Renal cortex interstitium (tissue), 11 donors: ENCODE measurements at regions not wholly inside any gene's neighbourhood (a gene's known extent, or its start where the extent isn't known, plus 50 kb on each side); places are given as distances from the start of the nearest gene placed in this dataset.
A peak's percentile ranks its signal among the peaks of the same experiment; 100 is the strongest.

ENCODE experiments used
- DNase-seq, 11 donors: peaks; one replicate each; pipeline ENCODE4 v3.0.0-alpha.2; 2013; ENCODE audit warnings: low read depth in 9 of 11, low spot score in 4 of 11; ENCODE audit errors: extremely low read depth in 1 of 11

DNA sequence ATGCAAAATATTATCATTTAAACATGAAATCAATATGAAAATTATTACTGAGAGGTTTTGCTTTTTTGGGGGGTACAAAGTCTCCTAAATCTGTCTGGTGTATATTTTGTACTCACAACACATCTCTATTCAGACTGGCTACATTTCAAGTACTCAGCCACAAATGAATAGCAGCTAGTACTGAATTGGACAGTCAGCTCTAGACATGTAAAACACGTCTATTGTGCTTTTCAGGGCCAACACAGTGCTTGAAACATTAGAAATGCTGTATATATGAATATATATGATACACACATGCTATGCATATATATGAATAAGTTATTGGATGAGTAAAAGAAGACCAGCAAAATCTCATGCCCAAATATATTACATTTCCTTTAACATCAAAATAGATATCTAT lies 103.8 kb upstream of the CFAP20DC start:
- DNase-seq = no peak

DNA sequence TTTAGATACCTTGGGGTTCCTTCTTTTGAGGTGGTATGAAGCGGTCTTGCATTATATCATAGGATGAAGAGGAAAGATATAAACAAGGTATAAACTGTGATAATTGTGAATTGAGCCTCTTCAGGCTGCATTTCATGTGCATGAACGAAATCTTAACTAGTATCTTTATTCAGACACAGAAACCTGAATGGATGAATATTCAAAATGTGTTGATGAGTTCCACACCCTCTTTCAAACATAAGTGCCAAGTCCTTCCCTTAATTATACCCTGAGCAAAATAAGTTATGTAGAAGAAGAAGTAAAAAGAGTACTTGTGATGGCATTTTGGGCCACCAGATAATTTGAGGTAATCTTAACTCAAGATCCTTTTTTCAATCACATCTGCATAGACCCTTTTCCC lies 103.1 kb upstream of the CFAP20DC start:
- no peak for DNase-seq

DNA sequence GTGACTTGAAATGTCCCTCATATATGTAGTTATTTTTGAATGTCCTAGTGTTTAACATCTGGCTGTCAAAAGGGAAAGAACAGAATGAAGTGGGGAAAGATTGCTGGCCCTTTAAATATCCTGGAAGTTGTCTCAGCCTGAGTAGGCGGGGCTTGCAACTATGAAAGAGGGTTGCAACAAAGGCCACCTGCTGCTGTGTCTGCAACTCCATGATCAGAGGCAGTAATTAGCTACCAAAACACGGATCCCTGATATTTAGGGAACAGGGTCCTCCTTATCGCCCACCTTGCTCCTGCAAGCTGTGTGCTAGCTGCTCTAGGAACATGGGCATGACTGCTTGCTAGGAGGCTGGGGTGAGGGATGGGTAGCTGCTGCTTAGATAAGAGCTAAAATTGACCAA lies 100.2 kb upstream of the CFAP20DC start:
- no peak for DNase-seq

DNA sequence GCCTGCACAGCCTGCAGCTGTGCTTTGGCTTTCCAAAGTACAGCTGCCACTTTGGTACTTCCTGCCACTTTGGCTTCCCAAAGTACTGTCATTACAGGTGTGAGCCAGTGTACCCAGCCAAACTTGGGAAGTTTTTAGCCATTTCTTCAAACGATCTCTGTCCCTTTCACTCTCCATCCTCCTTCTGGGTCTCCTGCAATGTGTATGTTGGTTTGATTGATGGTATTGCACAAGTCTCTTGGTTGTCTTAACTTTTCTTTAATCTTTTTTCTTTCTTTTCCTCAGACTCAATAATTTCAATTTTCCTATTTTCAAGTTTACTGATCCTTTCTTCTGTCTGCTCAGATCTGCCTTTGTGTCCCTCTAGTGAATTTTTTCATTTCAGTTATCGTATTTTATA lies 99.3 kb upstream of the CFAP20DC start:
- DNase-seq = no peak

DNA sequence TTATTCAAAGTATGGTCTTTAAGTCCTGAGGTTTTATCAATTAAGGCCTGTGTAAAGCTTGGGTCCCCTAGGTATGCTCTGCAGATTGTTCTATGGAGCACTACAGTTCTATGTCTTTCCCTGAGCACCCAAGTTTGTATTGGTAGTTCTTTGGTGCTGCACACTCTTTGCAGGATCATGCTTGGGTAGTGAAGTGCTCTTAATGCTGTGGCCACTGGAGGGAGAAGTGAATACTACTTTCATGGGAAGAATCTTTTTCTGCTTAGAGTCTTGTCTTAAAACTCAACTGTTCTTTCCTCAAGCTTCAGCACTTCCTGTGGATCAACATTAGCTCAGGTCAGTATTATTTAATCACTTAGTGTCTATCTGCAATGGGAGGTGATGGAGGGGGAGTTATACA lies 93.6 kb upstream of the CFAP20DC start:
- DNase-seq = no peak

DNA sequence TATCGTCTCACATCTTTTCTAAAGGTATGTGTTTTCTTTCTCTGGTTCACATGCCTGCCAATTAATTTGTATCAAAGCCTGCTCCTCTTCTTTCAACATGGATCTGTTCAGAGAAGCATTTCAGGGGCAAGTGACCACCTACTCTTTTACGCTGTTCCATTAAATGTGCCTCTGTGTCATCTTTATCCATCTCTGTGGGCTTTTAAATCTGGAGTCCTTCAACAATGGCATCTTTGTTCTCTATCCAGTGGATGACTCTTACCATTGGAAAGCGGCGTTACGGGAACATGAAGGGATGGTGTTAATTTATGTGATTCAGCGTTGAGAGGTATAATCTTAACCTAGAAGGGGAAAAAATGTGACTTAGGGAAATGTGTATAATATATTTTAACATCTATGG lies 92.7 kb upstream of the CFAP20DC start:
- DNase-seq = no peak

DNA sequence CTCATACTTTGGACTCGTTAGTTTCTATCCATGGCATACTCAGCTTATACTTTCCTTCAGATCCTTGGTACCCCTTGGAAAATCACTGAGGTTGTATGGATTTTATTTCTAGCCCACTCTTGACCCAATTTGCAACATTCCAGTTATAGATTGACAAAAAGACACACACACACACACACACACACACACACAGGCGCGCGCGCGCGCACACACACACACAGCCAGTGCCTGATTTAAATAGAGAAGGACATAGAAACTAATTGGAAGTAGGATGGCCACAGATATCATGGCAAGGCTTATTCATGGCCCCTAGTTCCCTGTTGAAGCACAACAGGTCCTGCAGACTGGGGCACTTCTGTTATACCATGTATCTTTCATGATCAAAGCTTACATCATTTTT lies 89.1 kb upstream of the CFAP20DC start:
- DNase-seq = no peak

DNA sequence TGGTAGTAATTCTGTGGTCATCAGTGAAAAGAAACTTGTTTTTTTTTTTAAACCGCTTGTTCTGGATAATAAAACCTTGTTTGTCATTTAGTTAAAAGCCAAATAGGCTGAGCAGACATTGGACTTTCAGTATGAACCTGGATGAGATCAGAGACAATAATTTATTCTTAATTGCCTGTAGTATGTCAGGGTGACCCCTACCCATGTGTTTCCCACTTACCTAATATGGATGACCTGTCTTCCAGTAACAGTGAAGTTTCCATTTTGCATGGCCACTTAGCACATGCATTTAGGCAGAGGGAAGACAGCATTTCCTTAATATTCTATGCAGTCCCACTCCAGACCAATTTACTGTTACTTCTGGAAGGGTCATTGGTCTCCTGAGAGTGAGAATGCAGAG lies 87.6 kb upstream of the CFAP20DC start:
- no peak for DNase-seq

DNA sequence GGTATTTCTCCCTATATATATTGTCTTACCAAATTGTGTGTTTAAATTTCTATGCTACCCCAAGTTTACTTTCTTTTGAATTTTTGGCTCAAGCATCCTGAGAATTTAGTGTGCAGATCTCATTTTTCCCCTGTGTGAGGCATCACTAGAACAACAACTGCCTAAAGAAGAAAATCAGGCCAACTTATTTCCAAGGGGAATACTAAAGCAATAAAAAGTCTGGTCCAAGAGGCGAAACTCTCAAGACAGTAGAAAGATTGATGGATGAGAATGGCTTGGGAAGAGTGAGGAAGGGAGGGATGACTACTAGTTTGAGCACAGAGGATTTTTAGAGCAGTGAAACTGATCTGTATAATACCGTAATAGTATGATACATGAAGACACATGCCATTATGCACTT lies 86.3 kb upstream of the CFAP20DC start:
- no peak for DNase-seq

DNA sequence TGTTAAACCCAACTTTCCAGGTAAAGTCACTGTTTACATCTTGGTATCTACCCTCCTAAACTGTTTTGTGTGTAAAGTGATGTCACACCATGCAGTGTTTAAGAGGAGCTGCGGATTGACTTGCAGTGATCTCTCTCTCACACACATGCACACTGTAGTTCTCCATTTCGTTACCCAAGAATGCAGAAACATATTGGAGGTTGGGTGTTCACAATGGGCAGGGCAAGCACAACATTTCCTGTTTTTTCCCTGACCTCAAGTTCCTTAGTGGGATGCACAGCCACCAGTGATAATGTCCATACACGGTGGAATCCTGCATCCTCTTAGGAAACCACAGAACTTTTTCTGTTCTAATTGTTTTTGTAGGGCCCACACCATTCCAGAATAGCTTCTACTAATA lies 85.3 kb upstream of the CFAP20DC start:
- DNase-seq = no peak

DNA sequence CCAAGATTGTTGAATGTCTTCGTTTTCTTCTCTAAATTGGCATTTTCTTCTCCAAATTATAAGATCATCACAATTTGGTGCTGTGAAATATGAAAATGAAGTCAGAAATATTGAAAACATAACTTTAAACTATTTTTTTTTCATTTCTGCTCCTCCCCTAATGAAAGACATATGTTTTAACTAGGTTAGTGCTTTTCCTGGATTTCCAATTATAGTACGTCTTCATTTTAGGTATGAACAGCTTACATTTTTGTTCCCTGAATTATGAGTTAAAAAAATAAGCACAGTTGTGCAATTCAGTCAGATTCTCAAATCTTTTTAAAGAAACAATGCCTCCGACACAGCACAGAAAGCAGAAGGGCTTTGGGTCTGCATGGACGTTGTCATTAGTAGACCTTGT lies 83.5 kb upstream of the CFAP20DC start:
- DNase-seq = no peak

DNA sequence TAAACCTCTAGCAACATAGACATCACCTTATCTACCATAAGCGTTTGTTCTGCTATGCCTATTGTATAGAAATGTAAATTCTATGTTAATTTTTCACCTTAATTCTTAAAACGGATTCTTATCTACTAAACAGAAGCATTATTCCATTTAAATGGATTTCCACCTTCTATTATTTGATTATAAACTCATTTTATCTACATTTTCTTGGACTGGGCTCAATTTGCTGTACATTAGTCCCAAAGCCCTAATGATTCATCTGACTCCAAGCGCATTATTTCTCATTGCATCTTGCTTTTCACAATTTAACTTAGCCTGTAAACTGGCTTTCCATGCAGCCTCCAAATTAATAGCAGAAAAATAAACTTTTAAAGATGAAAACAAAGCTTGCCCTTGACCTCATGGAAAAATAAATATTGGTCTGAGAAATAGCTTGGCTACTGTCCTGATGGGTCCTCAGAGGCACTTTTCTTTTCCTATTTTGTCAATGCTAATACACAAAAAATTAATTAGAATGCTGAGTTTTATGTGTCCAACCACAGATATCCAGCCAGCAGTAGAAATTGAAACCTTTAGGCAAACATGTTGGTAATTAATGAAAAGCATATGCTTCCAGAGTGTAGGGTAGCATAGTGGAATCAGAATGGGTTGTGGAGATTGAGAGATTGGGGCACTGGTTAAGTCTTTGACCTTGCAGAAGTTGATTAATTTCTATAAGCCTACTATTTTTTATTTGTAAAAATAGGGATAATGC lies 81.4 kb upstream of the CFAP20DC start:
- DNase-seq = peak in 1 of 11 donors; percentile 3

DNA sequence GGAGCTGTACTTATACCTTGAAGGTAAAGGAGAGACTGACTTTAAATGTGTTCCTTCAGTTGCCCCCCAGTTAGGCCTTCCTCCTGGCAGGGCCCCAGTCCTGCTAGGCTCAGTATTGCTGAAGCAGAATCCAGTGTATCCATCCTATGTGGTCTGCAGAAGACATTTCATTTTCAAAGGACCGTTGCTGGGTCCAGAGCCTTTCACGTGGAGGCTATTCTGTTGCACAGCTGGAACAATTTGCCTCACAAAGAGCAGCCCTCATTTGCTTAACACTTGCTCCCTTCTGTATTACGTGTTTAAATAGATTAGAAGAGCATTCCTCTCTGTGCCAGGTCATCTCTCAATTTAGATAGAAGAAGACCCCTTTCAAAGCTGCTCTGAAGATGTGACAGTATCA lies 78.9 kb upstream of the CFAP20DC start:
- DNase-seq = no peak

DNA sequence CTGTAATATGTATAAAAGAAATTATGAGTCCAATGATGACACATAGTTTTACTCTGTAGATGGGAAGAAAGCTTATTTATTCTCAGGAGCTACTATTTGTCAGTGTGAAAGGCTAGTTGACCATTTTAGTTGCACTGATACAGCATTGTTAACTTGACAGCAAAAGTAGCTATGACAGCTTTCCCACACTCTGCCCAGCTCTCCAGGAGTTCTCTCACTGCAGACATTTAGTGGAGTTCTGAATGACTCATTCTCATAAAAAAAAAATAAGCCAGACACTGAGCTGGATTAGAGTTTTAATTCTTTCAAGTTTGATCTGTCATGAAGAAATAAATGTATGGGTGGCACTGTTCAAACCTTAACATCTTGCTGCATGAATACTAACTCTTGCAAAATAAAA lies 77.2 kb upstream of the CFAP20DC start:
- DNase-seq = no peak

DNA sequence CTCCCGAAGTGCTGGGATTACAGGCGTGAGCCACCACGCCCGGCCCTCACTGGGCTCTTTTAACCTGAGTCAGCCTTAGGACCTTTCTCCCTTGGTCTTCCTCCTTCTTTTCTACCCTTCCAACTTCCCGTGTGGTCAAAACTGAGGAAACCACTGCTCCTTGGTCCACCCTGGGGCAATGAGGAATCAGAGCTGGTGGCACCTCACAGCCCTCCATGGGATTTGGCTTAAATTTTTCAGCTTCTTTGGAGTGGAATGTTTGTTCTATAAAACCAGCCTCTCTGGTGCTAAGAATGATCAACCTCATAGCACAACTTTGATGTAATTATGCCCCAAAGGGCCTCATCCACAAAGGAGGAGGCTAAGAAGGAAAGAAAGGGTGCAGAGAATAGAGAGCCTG lies 76.6 kb upstream of the CFAP20DC start:
- no peak for DNase-seq

DNA sequence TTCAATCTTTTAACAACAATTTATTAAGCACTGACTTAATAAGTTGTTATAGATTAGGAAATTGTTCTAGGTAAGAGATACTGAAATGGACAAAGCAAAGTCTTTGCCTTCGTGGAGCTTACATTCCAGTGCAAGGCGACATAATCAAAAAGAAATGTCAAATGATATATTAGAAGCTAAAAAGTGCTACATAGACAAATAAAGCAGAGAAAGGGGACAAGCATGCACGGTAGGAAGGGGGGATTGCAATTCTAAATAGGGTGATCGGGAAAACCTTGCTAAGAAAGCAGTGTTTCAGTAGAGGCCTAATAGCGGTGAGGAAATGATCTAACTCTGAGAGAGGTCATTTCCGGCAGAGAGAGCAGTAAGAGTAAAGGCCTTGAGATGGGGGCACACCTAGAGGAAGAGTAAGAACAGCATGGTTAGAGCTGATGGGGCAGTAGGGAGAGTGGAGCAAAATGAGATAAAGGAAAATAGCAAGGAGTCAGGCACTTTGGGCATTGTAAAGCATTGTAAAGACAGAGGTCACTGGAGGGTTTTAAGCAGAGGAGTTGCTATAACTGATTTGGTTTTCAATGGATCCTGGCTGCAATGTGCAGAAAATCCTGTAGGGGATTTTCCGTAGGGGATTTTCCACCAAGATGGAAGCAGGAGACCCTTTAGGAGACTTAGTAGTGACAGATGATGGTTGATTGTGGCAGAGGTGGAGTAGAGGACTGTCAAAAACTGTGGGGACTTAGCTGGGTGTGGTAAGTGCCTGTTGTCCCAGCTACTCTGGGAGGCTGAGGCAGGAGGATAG lies 71.7 kb upstream of the CFAP20DC start:
- no peak for DNase-seq

DNA sequence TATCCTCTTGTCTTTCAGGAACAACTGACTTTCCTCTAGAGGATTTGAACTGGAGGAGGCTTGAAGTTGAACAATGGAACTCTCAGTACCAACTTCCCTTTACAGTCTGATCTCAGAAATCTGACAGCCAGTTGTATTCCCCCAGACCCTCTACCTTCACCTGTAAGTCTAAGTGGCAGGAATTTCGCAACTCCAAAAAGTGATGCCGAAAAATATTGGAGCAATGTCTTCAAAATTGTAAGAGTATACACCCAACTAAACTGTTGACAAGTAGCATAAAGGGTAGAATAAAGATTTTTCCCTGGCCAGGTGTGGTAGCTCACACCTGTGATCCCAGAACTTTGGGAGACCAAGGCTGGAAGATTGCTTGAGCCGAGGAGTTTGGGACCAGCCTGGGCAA lies 69.1 kb upstream of the CFAP20DC start:
- no peak for DNase-seq

DNA sequence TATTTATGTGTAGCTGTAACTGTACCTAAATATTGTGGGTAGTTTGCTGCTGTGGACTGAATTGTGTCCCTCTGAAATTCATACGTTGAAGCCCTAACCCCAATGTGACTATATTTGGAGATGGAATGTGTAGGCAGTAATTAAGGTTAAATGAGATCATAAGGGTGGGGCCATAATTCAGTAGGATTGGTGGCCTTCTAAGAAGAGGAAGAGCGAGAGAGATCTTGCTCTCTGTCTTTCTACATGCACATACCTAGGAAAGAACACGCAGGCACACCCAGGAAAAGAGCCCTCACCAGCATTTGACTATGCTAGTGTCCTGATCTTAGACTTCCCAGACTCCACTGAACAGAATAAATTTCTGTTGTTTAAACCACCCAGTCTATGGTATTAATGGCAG lies 67.6 kb upstream of the CFAP20DC start:
- no peak for DNase-seq

DNA sequence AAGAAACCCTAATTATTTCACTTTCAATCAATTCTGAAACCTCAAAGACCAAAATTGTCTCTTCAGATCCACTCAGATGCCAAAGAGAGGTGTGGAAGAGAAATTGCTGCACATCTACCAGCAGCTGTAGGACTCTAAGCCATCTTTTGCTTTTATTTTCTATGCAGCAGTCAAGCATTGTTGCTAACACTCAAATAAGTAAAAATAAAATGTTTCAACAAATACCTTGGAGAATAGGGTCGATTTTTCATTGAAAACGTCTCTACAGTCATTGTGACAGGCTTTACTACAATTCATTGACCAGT lies 66.4 kb upstream of the CFAP20DC start:
- DNase-seq = no peak

DNA sequence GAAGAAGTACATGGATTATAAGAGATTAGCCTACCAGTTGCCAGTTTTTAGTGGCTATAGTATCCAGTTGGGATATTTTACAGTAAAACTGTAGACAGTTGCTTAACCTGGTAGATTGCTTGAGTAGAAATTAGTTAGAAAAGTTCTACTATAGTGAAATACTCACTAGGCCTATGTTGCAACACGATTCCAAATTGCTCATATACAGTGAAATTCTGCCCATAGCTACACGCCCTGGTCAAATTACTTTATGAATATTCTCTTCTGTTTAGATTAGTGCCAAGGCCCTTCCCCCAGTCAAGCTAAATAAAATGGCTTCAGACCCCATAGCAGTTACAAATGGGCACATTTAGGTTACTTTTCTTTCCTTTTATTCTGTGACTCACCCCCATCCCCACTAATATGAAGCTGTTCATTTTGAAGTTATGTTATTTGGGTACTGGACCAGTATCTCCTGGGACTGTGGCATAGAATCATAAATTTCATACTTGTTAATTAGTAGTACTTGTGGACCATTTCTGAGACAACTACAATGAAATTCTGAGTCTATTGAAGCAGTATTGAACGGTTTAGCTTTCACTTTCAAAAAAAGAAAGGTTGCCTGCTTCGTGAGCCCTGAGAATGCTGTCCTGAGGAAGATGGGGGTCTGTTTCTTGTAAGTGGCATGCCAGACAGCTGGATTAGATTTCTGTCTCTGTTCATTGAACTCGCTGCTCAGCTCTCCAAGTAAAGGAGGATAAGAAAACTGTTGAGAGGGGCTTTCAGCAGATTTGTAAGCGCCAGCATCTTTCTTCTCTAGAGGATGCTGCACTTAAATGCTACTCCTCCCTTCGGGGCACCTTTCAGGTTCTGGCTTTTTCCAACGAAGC lies 65.8 kb upstream of the CFAP20DC start:
- DNase-seq = no peak
